GM18861 (cell line): ENCODE measurements at regions not wholly inside any gene's neighbourhood (a gene's known extent, or its start where the extent isn't known, plus 50 kb on each side); places are given as distances from the start of the nearest gene placed in this dataset.

Experiments used
- ATAC-seq: cut with Tn5 transposase; IDR thresholded peaks from one replicate; pipeline ENCODE4 v1.9.1; 2021; ENCODE audit not compliant: unreplicated experiment

DNA sequence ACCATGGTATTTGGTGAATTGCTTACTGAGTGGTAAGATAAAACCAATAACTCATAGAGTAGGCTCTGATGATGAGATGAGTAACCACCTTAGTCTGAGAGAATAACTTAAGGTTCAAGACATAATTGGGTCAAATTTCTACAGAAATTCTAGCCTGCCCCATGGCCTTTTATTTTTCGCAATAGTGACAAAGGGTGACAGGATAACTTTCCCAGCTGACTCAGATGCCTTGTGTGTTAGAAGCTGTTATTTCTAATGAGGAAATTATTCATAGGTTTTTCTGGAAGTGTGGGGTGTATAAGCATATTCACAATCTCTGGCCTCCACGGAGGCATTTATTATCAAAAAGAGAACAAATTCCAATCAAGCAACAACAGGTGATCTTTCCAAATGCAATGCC lies 159.0 kb downstream of the NUP35 start:
- ATAC-seq, result no peak

DNA sequence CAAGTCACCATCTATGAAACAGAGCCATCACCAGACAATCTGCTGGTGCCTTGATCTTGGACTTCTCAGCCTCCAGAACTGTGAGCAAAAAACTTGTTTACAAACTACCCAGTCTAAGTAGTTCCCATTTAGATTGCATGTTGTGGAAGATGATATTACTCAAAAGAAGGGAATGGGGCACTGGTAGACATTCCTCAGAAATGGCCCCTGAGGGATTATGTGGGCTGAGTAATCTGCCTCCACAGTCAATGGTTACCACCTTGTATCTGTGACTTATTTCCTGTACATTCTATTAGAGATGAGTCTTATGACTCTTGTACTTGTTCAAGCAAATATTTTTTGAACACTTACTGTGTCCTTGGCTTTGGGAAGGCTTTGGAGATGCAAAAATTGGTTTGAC lies 160.4 kb downstream of the NUP35 start:
- no peak for ATAC-seq

GRCh38 chr2:183291436-183291835 lies 167.2 kb downstream of the NUP35 start:
- no peak for ATAC-seq

- no peak for ATAC-seq
Observed at GRCh38 chr2:183292028-183292427, 167.8 kb downstream of the NUP35 start.

DNA sequence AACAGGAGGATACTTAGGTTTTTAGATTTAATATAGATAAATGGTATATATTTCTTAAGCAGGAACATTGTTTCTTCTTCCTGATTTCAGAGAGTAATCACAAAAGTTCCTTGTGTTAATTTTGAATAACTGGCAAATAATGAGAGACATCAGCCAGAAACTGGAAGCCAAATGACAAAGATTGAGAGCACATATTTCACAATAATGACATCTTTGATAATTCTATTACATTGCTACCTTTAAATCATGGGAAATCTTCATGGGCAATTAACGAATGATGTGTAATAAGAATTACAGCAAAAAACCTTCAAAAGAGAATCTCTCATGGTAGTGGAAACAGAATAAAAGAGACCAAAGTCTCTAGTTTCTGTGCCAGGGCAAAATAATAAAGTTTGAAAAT lies 215.1 kb downstream of the NUP35 start:
- ATAC-seq, result no peak

GRCh38 chr2:183341057-183341456 lies 216.8 kb downstream of the NUP35 start:
- no peak for ATAC-seq

GRCh38 chr2:183347969-183348368 lies 223.7 kb downstream of the NUP35 start:
- no peak for ATAC-seq

DNA sequence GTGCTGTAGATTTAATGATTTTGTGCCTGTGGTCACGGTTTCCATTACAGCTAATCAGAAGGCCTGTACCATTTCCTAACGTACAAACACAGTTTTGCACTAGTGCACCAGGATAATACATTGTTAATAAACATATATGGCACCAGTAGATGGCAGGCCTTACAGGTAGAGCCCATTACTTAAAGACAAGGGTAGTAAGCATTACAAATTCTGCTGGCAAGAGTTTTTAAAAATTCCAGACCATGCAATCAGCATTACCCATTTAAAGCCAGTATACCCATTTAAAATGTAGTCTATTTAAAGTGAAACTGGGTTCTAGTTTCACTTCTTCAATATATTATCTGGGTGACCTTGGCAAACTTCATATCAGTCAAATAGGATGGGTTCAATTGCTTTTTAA lies 224.2 kb downstream of the NUP35 start:
- ATAC-seq, result peak; percentile 81

- ATAC-seq, result peak; percentile 32
Observed at GRCh38 chr2:183349091-183349490, 224.8 kb downstream of the NUP35 start.

DNA sequence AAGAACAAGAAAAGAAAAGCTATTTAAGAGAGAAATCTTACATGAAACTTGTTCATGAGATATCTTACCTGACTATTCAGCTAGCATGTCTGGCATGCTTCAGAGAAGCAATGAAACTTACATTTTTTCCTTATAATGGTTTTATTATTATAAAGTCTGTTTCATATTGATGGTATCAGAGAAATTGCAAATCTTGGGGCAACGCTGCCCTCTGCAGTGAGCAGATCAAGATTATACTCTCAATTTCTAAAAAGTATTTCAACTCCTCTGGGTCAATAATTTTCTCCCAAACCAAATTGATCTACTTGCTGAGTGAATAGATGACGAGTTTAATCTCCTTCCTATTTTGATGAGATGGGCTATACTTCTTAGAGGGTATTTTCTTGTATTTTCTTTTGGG lies 235.6 kb downstream of the NUP35 start:
- ATAC-seq, result no peak

- ATAC-seq, result peak; percentile 77
Observed at GRCh38 chr2:183371545-183371944, 247.3 kb downstream of the NUP35 start.

- no peak for ATAC-seq
Observed at GRCh38 chr2:183375821-183376220, 251.6 kb downstream of the NUP35 start.

- ATAC-seq, result peak; percentile 65
Observed at GRCh38 chr2:183383854-183384253, 259.6 kb downstream of the NUP35 start.

DNA sequence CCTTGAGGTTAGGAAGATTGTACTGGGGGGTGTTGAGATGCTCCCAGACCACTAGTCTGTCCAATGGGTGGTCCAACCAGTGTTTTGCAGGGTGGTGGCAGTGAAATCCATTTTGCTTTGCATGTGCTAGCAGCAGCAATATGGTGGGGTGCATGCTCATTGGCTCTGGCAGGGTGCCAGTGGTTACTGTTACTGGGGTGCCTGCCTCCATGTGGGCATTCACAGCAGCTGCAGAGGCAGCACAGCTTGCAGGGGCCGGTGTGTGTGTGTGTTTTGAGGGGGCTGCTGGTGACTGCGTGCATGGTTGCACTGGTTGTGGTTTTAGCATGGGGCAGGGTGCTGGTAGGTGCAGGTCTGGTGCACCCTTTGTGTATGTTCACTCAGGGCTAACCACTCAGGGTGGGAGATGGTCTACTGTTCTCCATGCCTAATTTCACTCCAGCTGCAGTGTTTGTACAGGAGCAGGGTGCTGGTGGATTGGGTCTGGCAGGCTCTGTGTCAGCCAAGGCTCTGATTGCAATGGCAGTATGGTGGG lies 265.4 kb downstream of the NUP35 start:
- no peak for ATAC-seq

- no peak for ATAC-seq
Observed at GRCh38 chr2:183390109-183390508, 265.9 kb downstream of the NUP35 start.

GRCh38 chr2:183404392-183404791 lies 280.1 kb downstream of the NUP35 start:
- ATAC-seq, result no peak

DNA sequence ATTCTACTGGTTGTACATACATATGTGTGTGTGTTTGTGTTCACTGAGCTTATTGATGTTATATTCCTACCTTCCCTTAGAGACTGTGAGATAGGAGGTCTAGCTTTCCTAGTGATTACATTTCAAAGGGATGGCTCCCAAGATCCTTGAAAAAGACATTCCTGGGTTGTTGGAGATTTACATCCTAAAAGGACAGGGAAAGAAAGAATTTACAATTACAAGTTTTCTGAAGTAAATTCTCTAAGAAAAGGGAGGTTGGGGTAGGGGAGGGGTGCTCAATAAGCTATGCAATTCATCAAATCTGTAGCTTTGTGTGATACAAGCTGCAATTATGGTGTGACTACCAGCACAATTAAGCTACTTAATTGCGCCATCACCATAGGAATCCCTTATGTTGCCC lies 284.3 kb downstream of the NUP35 start:
- ATAC-seq, result no peak

DNA sequence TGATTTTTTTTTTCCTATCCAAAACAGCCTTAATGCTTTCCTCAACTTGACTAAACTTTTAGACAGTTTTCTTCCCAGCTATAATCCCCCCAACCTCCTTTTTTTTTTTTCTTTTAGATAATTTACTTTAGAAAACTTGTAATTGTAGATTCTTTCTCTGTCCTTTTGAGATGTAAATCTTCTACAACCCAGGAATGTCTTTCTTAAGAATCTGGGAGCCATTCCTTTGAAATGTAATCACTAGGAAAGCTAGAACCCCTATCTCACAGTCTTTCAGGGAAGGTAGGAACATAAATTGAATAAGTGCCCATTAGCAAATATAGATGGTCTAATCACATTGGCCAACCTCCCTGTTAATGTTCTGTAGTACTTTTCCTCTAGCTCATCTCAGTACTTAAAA lies 285.4 kb downstream of the NUP35 start:
- no peak for ATAC-seq

DNA sequence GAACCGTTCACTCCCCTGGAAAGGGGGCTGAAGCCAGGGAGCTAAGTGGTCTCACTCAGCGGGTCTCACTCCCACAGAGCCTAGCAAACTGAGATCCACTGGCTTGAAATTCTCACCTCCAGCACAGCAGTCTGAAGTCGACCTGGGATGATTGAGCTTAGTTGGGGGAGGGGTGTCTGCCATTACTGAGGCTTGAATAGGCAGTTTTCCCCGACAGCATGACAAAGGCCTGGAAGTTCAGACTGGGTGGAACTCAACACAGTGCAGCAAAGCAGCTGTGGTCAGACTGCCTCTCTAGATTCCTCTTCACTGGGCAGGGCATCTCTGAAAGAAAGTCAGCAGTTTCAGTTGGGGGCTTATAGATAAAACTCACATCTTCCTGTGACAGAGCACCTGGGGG lies 292.5 kb downstream of the NUP35 start:
- no peak for ATAC-seq

DNA sequence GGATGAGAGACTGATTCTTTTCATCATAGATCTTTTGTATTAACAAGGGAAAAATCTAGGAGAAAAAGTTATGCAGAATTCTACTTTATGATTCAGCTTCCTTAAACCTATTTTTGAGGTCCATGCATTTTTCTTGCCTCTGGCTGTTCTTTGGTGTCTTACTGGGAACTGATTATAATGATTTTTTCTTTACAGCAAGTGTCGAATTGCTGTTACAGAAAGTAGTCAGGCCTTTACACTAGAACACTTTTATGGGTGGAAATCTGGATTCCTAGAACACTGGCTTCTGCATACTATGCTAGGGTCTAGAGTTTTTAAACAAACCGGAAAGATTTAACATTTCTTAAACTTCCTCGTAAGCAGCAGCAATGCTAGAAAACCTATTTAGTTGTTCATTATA lies 302.6 kb downstream of the NUP35 start:
- ATAC-seq, result no peak

DNA sequence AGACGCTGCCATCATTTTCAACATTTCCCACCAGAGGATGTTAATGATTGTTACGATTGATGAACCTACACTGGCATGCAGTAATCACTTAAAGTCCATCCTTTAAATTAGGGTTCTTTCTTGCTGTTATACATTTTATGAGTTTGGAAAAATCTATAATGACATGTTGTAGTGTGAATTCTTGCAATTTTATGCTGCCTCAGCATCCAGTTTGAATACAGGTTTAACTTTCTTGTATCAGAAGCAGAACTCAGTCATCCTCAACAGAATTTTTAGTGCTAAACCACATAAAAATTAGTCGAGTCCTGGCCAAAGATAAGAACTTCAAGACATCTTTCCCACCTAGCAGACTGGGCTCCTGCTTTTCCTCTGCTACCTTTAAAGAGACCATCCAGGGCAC lies 303.3 kb downstream of the NUP35 start:
- ATAC-seq, result no peak

GRCh38 chr2:183428881-183429280 lies 304.6 kb downstream of the NUP35 start:
- no peak for ATAC-seq

DNA sequence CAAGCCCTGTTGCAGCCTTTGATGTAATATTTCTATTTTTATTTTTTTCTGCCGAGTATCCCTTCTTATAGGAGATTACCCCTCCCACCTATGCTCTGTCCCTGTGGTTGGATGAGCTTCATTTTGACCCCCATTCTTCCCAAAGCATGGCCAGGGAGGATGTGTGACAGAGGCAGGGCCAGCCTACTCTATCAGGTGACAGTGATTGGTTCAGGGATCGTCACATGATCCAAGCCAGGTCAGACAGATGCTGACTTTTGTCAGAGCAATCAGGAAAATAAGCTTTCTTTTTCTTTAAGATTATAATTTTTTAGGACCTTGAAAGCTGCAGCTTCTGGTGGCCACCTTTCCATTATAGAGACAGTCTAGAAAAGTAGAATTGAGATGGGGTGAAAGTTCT lies 314.3 kb downstream of the NUP35 start:
- ATAC-seq, result no peak

- no peak for ATAC-seq
Observed at GRCh38 chr2:183455056-183455455, 330.8 kb downstream of the NUP35 start.
